Stomach (tissue), 4 donors: ENCODE measurements at regions not wholly inside any gene's neighbourhood (a gene's known extent, or its start where the extent isn't known, plus 50 kb on each side); places are given as distances from the start of the nearest gene placed in this dataset.

Experiments used
- CTCF ChIP-seq, 7 experiments: fragments of 450-650 bp in 4 of 7; fragments of 200-600 bp in 3 of 7; sonication (generic) in 3 of 7; IDR thresholded peaks; one replicate each; pipeline ENCODE4 v1.5.1; 2016 to 2019; ENCODE audit warnings: antibody characterized with exemption in 7 of 7, control low read depth in 2 of 7, mild to moderate bottlenecking in 1 of 7
- EP300 ChIP-seq: sonication (generic); formaldehyde crosslinking; IDR thresholded peaks from one replicate; pipeline ENCODE4 v1.6.1; 2017; ENCODE audit warnings: antibody characterized with exemption
- POLR2A ChIP-seq, 4 donors: fragments of 450-650 bp; IDR thresholded peaks; one replicate each; pipeline ENCODE4 v1.6.1; 2016; ENCODE audit warnings: antibody characterized with exemption in 4 of 4, control low read depth in 2 of 4, mild to moderate bottlenecking in 1 of 4, moderate library complexity in 1 of 4
- POLR2AphosphoS5 ChIP-seq, 3 donors: sonication (generic); formaldehyde crosslinking; IDR thresholded peaks; one replicate each; pipeline ENCODE4 v1.6.1; 2016; ENCODE audit warnings: antibody characterized with exemption in 3 of 3

GRCh38 chrX:79081895-79082512 is 62.5 kb upstream of the GPR174 start:
- TF ChIP-seq CTCF (IDR thresholded peaks at IDR 0.05) (peak in 5 of 7 experiments; percentile 33 to 66 (median 63)), POLR2AphosphoS5 (IDR thresholded peaks at IDR 0.05) (no peak), POLR2A (IDR thresholded peaks at IDR 0.05) (no peak), EP300 (no peak)
